GM19240 (cell line): ENCODE measurements at regions not wholly inside any gene's neighbourhood (a gene's known extent, or its start where the extent isn't known, plus 50 kb on each side); places are given as distances from the start of the nearest gene placed in this dataset.
"Not testable (repeated sequence)": the region's sequence is repeated elsewhere in the genome, so short reads cannot be mapped to it uniquely, and the experiment has no call there.

Experiments
- DNase-seq: peaks from one replicate; pipeline ENCODE4 v3.0.0; 2011; ENCODE audit warnings: low spot score; ENCODE audit not compliant: insufficient read length

DNA sequence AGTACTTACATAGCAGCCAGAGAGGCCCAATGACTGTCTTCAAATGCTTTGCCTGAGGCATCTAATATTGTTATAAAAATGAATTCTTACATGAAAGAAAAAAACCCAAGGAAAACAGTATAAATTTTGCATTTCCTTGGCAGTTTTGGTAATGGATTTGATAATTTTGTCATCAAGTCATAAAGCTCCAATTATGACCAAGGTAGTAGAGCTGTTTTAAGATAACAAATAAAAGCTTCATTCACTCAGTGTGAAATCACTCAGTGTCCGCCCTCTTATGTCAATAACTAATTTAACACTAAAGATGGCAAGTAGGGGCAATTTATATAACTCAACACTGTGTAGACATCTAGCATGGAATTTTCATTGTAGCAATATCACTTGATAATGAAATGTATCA, 193.9 kb downstream of the ANKRD7 start:
- DNase-seq = no peak

GRCh38 chr7:118420888-118421287, 196.4 kb downstream of the ANKRD7 start:
- no peak for DNase-seq

GRCh38 chr7:118429141-118429540, 204.6 kb downstream of the ANKRD7 start:
- no peak for DNase-seq

- DNase-seq = no peak
Measured at GRCh38 chr7:118436663-118437062, 212.2 kb downstream of the ANKRD7 start.

DNA sequence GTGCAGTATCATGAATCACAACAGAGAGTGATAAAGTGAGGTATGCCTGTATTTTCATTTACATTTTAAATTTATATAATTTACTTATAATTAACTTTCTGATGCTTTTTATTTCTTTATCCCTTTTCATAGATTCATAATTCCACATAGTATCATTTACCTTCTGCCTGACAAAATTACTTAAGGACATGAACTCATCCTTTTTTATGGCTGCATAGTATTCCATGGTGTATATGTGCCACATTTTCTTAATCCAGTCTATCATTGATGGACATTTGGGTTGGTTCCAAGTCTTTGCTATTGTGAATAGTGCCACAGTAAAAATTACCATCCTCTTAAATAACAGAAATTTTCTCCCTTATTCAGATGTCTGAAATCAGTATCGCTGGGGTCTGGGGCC, 224.5 kb downstream of the ANKRD7 start:
- not testable (repeated sequence) for DNase-seq

DNA sequence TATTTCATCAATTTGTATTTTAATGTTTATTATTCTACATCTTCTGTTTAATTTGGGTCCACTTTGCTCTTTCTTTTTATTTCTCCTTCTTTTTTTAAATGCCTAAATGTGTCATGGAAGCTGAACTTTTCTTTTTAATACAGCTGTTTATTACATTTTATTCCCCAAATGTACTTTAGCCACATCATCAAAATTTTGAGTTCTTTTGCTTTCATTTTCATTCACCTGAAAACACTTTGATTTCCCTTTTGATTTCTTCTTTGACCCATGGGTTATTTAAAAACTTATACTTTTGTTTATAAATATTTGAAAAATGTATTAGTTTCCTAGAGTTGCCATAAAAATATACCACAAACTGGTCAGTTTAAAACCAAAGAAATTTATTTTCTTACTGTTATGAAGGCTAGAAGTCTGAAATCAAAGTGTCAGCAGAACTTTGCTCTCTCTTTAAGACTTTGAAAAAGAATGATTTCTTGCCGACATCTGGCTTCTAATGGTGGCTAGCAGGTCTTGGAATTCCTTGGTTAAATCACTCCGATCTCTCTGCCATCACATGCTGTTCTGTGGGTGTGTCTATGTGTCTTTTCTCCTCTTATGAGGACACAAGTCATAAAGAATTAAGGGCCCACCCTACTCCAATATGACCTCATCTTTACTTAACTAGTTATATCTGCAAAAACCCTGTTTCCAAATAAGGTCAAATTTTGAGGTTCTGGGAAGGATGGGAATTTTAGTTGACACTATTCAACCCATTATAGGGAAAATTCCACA, 225.5 kb downstream of the ANKRD7 start:
- no peak for DNase-seq

DNA sequence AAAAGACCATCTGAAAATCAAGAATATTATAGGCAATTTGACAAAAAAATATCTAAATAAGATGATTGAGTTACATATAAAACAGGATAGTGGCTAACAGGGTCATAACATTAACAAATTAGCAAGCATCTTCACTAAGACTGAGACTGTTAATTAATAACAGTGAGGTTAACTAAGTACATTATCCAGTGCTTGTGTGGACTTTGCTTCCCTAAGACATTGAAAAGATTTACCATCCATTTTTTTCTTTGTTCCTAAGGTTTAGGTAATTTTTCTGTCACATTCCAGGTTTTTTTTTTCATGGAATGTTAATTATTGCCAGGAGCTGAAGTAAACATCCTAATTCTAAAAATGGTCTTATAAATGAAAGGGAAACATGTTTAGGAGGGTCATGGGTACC, 227.6 kb downstream of the ANKRD7 start:
- no peak for DNase-seq

GRCh38 chr7:118467381-118467780, 242.9 kb downstream of the ANKRD7 start:
- DNase-seq = no peak

GRCh38 chr7:118472581-118472980, 248.1 kb downstream of the ANKRD7 start:
- no peak for DNase-seq

DNA sequence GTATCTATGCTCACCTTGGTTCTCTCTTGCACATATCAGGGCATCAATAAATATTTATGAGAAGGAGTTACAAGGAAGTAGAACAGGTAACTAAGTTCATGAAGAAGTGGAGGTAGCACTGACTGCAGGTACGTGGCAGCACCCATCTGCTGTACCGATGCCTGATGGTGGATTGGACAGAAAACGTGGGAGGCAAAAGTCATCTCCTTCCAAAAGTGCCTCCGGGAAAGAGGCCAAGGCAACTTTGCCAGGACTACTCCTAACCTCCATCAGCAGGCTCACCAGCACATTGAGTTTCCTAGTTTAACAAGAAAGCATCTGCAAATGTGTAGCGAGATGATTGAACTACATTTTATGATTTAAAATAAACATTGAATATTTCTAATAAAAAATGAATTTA, 248.8 kb downstream of the ANKRD7 start:
- DNase-seq = no peak

DNA sequence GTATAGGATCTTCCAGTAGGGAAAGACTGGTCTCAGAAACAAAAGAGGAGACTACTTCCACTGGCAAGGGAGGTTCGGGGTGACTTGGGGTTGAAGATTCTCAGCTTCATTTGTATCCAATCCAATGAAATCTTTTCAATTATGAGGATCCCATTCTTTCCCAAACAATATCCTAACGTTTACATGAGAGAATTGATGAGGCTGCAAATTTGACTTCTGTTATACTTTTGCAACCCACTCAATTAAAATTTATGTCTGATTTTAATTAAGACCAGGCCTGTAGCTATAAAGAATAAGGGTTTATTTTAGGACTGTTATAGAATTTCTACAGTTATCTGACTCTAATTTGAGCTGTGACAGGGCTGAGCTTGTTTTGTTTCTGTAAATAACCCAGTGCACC, 251.5 kb downstream of the ANKRD7 start:
- DNase-seq = no peak

DNA sequence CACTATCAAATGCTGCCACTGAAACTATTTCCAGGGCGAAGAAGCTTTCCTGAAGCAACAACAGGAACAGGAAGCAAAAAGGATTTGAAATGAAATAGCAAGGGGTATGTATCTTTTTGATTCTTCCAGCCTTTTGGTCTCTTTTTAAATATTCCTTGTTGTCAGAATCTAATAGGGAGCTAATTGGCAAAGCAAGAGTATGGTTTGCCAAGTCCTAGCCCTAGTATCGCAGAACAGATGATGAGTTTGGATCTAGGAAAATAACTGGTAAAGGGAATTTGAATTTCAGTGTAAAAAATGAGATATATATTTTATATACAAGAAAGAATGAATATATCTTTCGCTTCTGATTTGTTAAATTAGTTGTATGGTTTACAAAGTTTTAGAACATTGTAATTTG, 252.5 kb downstream of the ANKRD7 start:
- no peak for DNase-seq

- DNase-seq = no peak
Measured at GRCh38 chr7:118478236-118478635, 253.7 kb downstream of the ANKRD7 start.

- no peak for DNase-seq
Measured at GRCh38 chr7:118478931-118479330, 254.4 kb downstream of the ANKRD7 start.

DNA sequence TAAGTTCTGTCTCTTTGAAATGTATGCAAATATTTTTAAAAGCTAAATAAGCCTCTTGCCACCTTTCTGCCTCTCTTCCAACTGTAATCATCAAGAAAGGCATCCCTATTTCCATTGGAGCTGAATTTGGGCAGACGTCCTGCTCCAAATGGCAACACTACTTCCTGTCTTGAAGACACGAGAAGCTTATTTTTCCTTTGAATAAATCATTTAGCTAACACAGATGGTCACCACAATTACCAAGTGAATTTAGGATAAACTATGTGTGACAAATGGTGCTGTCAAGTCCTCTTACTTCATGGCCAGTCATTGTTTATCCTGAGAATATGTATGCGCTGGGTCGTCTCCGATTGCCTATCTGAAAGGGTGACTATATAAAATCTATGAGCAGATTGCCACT, 268.0 kb downstream of the ANKRD7 start:
- DNase-seq = no peak

DNA sequence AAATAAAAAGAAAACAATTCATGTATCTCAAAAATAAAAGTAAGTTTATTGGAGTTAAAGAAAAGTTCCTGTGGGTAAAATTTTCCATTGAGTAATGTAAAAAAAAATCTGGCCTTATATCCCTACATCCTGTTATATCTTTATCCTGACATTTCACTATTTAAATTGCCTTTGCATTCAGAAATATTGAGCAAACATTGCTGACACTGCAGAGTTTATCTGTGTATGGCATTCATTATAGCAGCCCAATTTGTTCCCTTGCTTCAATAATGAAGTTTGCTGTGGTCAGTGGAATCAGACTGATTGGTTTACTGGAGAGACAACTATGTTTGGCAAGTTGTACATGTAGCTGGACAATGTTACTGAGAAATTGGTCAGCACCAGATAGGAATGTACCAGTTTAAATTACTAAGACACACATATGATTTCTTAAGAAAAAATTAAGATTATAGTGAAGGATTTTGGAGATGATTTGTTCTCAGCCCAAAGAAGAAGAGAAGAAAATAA, 271.7 kb downstream of the ANKRD7 start:
- no peak for DNase-seq

DNA sequence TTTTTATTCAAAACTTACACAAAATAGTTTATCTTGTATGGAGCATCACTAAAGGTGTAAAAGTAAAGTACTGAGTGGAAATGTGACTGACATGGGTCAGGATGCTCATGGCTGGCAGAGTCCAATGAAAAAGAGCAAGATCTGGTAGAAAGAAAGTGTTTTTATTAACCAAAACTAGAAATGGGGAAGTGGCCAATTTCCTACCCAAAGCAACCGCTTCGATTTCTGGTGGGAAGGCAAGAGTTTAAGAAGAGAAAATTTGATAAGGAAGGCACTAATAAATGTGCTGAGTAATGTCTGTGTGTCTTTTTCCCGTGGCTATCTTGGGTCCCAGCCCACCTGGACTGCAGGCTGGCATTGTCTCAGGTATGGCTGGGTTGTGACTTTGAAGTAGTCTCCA, 277.7 kb downstream of the ANKRD7 start:
- DNase-seq = no peak

GRCh38 chr7:118511146-118511545, 286.6 kb downstream of the ANKRD7 start:
- no peak for DNase-seq

DNA sequence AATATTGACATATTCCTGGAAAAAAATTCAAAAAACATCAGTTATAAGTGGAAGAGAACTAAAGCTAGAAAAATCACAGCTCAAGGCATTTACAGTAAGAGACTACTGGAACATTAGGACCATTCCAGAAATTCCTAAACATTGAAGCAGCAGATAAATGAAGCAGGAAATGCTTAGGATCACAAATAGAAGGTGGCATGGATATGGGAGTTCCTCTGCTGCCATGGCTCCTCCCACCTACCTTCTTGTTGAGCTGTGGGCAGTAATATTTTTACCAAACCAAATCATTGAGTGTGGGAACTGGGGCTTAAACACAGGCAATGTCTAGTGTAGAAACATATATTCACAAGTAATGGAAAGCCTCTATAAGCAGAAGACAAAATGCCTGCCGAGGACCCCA, 292.8 kb downstream of the ANKRD7 start:
- no peak for DNase-seq

DNA sequence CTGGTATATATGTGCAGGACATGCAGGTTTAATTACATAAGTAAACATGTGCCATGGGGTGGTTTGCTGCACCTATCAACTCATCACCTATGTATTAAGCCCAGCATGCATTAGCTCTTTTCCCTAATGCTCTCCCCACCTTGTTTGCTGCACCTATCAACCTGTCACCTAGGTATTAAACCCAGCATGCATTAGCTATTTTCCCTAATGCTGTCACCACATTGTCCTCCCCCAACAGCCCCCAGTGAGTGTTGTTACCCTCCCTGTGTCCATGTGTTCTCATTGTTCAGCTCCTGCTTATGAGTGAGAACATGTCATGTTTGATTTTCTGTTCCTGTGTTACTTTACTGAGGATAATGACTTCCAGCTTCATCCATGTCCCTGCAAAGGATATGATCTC, 300.5 kb downstream of the ANKRD7 start:
- no peak for DNase-seq

GRCh38 chr7:118531566-118531965, 307.1 kb downstream of the ANKRD7 start:
- DNase-seq = no peak

- DNase-seq = no peak
Measured at GRCh38 chr7:118559207-118559606, 334.7 kb downstream of the ANKRD7 start.

DNA sequence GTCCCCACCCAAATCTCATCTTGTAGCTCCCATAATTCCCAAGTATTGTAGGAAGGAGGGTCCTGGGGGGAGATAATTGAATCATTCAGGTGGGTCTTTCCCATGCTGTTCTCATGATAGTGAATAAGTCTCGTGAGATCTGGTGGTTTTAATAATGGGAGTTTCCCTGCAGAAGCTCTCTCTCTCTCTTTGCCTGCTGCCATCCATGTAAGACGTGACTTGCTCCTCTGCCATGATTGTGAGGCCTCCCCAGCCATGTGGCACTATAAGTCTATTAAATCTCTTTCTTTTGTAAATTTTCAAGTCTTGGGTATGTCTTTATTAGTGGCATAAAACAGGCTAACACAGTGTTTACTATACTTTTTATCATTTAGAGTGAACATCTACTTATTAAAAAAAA, 338.8 kb downstream of the ANKRD7 start:
- no peak for DNase-seq

GRCh38 chr7:118572604-118573003, 348.1 kb downstream of the ANKRD7 start:
- no peak for DNase-seq
